Hepatocyte (in vitro differentiated cells): ENCODE measurements at regions not wholly inside any gene's neighbourhood (a gene's known extent, or its start where the extent isn't known, plus 50 kb on each side); places are given as distances from the start of the nearest gene placed in this dataset.
"Not testable (repeated sequence)": the region's sequence is repeated elsewhere in the genome, so short reads cannot be mapped to it uniquely, and the experiment has no call there.

Source experiments
- DNase-seq: peaks from one replicate; pipeline ENCODE4 v3.0.0-alpha.2; 2016; ENCODE audit warnings: low spot score
- H2AFZ ChIP-seq: fragments of 200-600 bp; sonication (generic); 2 replicates; pipeline ENCODE4 v1.6.0; 2016; ENCODE audit warnings: antibody characterized with exemption, mild to moderate bottlenecking
- H3K27ac ChIP-seq: fragments of 200-600 bp; sonication (generic); 2 replicates; pipeline ENCODE4 v1.5.1; 2016; ENCODE audit warnings: mild to moderate bottlenecking
- H3K27me3 ChIP-seq: fragments of 200-600 bp; sonication (generic); 2 replicates; pipeline ENCODE4 v1.6.1; 2016
- H3K36me3 ChIP-seq: fragments of 200-600 bp; sonication (generic); replicated peaks from 2 replicates; pipeline ENCODE4 v1.5.1; 2016; ENCODE audit warnings: low read depth; ENCODE audit not compliant: insufficient read depth
- H3K4me1 ChIP-seq: fragments of 200-600 bp; sonication (generic); 2 replicates; pipeline ENCODE4 v1.5.1; 2016; ENCODE audit warnings: mild to moderate bottlenecking, moderate library complexity; ENCODE audit not compliant: insufficient read depth
- H3K4me2 ChIP-seq: fragments of 200-600 bp; sonication (generic); 2 replicates; pipeline ENCODE4 v1.6.0; 2016
- H3K4me3 ChIP-seq: fragments of 200-600 bp; sonication (generic); 2 replicates; pipeline ENCODE4 v1.5.1; 2016; ENCODE audit warnings: mild to moderate bottlenecking
- H3K79me2 ChIP-seq: fragments of 200-600 bp; sonication (generic); 2 replicates; pipeline ENCODE4 v1.6.0; 2017; ENCODE audit warnings: mild to moderate bottlenecking
- H3K9me2 ChIP-seq: fragments of 200-600 bp; sonication (generic); replicated peaks from 2 replicates; pipeline ENCODE4 v1.6.0; 2017; ENCODE audit warnings: mild to moderate bottlenecking; ENCODE audit not compliant: insufficient read depth
- H3K9me3 ChIP-seq: fragments of 200-600 bp; sonication (generic); 2 replicates; pipeline ENCODE4 v1.5.1; 2016; ENCODE audit warnings: low read depth, mild to moderate bottlenecking
- H4K20me1 ChIP-seq: fragments of 200-600 bp; sonication (generic); 2 replicates; pipeline ENCODE4 v1.6.0; 2016; ENCODE audit warnings: mild to moderate bottlenecking; ENCODE audit not compliant: insufficient read depth, poor library complexity, severe bottlenecking
- WGBS: methylation state at CpG from one replicate; pipeline ENCODE4 v1.1.6; 2016; ENCODE audit warnings: low lambda C conversion rate; ENCODE audit errors: missing lambda C conversion rate; 5-methylcytosine and 5-hydroxymethylcytosine counted together

DNA sequence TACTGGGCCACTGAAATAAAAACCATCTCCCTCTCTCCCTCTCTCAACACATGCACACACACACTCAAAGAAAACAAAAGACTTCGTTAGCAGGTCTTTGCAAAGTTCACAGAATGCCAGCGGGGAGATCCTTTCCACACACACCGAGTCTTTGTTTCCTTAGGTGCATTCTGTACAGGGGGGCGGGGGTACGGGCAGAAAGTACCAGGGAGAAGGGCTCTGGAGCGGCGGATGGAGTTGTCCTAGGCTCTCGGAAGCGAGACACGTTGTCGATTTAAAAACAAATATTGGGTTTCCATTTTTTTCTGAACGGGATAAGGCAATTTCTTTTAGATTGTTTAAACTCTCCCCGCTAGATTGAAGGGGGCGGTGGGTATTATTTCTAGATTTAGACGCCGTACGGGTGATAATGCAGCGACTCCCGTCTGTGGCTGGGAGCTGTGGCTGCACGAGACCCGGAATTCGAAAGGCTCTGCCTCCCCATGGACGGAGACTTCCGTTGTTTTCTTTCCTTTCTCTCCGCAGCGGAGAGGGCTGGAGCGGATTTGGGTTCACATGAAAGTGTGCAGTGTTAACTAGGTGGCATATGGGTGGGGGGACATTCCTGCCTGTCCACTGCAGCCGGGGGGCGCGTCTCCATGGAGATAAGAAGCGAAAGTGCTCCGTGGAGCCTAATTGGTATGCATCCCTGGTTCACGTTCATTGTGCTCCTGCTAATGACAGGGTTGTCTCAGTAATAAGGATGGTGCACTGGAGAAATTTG lies 357.9 kb downstream of the TEX29 start:
- not testable (repeated sequence) for H3K9me2 ChIP-seq, H3K27me3 ChIP-seq, H3K36me3 ChIP-seq, H2AFZ ChIP-seq, H4K20me1 ChIP-seq, H3K27ac ChIP-seq, DNase-seq, H3K4me2 ChIP-seq, H3K4me3 ChIP-seq, H3K79me2 ChIP-seq, H3K9me3 ChIP-seq, H3K4me1 ChIP-seq
- no CpG with 5 or more reads among the region's 33 CpGs for WGBS

DNA sequence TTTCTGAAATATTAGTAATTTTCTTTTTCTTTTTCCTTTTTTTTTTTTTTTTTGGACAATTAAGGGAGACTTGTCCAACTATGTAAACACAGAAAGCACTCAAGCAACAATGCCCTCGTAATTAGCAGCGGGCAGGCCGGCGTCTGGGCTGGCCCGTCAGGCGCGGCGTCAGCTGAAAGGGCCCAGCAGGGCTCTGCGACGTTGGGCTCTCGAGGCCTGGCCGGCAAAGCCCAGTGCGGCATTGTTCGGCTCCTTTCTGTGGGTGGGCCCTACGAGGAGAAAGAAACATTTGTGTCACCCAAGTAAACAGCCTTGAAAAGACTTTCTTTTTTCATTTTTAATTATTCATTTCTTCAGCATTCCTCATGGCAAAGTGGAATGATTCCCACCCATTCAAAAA lies 359.2 kb downstream of the TEX29 start:
- H3K4me2 ChIP-seq, H3K4me3 ChIP-seq, H3K27ac ChIP-seq, H3K9me2 ChIP-seq, H4K20me1 ChIP-seq, H3K36me3 ChIP-seq, DNase-seq, H3K9me3 ChIP-seq, H3K79me2 ChIP-seq, H3K4me1 ChIP-seq, H2AFZ ChIP-seq, H3K27me3 ChIP-seq: not testable (repeated sequence)
- WGBS: no CpG with 5 or more reads among the region's 15 CpGs

DNA sequence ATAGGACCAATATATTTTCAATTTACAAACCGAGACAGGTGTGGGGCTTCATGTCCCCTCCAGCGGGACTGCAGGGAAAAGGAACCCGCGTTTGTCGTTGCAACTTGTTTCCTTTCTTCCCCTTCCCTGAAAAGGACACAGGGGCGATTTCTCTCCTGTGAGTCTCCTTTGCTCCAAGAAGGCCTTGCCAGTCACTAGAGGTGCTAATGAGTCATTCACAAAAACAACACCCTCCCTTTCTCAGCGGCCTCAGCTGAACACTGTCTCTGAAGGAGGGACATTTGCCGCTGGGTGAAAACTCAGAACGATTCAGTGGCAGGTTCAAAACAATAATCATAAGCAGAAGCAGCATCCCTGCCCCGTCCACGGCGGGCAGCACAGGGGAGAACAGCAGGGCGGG lies 359.7 kb downstream of the TEX29 start:
- H2AFZ ChIP-seq, H3K9me2 ChIP-seq, H3K4me2 ChIP-seq, H4K20me1 ChIP-seq, H3K4me3 ChIP-seq, DNase-seq, H3K27me3 ChIP-seq, H3K4me1 ChIP-seq, H3K36me3 ChIP-seq, H3K27ac ChIP-seq, H3K79me2 ChIP-seq, H3K9me3 ChIP-seq: not testable (repeated sequence)
- WGBS: no CpG with 5 or more reads among the region's 13 CpGs

DNA sequence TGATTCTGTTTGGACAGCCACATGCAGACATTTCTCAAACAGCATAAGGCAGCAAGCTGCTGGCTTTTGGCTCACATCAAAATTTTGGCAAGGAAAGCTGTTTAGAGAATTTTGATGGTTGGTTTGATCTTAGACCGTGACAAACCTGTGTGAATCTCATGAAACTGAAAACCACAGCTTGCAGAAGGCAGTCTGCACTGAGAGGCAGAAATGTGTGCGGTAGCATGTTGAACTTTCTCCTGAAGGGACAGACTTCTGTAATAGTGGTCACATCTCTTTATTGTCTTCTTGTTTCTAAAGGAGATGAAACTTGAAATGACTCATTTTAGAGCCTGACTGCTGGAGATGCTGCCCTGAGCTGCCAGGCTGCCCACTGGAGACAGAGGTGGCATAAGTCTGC lies 371.6 kb downstream of the TEX29 start:
- H3K27ac ChIP-seq, H3K4me1 ChIP-seq, H4K20me1 ChIP-seq, H3K36me3 ChIP-seq, H2AFZ ChIP-seq, DNase-seq, H3K27me3 ChIP-seq, H3K4me2 ChIP-seq, H3K9me3 ChIP-seq, H3K4me3 ChIP-seq, H3K9me2 ChIP-seq, H3K79me2 ChIP-seq: not testable (repeated sequence)
- 90% methylated on average over 1 of the region's 2 CpGs for WGBS

DNA sequence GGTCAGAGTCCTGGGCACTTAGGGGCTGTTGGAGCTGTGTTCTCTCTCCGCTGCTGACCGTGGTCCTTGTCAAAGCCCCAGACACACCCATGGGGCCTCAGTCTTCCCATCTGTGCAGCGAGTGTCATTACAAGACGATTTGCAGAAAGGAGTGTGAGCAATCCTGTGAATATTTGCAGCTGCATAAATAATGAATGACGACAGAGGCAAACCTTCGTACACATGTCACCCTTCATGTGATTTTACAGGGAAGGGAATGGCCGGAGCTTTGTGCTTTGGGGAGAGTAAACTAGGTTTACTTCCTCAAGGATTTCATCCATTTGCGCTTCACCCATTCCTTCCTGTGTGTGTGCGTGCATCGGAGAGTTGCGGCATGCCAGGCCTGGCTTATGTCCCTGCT lies 370.8 kb upstream of the SOX1 start:
- H3K4me2 ChIP-seq, H4K20me1 ChIP-seq, H2AFZ ChIP-seq, H3K9me2 ChIP-seq, H3K4me3 ChIP-seq, DNase-seq, H3K9me3 ChIP-seq, H3K27me3 ChIP-seq, H3K4me1 ChIP-seq, H3K27ac ChIP-seq, H3K36me3 ChIP-seq, H3K79me2 ChIP-seq: not testable (repeated sequence)
- no CpG with 5 or more reads among the region's 11 CpGs for whole genome bisulfite sequencing

DNA sequence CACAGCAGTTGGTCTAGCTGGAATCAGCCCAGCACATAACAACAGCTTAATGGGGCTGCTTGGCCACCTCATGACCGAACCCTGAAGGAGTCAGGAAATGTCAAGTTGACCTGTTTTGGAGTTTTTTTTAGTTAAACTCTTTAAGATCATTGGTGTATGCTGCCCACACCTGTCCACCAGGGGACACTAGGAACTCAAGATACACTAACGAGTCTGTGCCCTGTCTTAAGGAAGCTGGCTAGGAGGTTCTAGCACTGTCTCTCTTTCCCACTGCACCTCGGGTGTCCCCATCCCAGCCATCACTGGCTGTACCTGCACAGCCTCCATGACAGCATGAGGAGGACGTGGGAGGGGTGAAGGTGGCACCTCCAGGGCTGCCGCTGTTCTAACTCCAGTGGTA lies 364.9 kb upstream of the SOX1 start:
- WGBS: no CpG with 5 or more reads among the region's 5 CpGs
- H3K4me3 ChIP-seq, H3K27me3 ChIP-seq, H3K9me2 ChIP-seq, H2AFZ ChIP-seq, H3K36me3 ChIP-seq, H3K79me2 ChIP-seq, H3K27ac ChIP-seq, H4K20me1 ChIP-seq, H3K4me2 ChIP-seq, H3K9me3 ChIP-seq, DNase-seq, H3K4me1 ChIP-seq: not testable (repeated sequence)
